Pancreas (tissue), 10 donors: ENCODE measurements at regions not wholly inside any gene's neighbourhood (a gene's known extent, or its start where the extent isn't known, plus 50 kb on each side); places are given as distances from the start of the nearest gene placed in this dataset.
A peak's percentile ranks its signal among the peaks of the same experiment; 100 is the strongest.

Experiments used
- ATAC-seq, 4 donors: fragments of 200-7000 bp; cut with Tn5 transposase; one replicate each; pipeline versions ENCODE4 v1.8.0 to v1.9.1; 2020; ENCODE audit warnings: mild to moderate bottlenecking in 4 of 4, moderate library complexity in 4 of 4
- DNase-seq, 6 donors: peaks; one replicate each; pipeline ENCODE4 v3.0.0-alpha.2; 2020
- FAIRE-seq: peaks from 2 replicates; lab custom pipeline; 2012; peaks lifted over from hg19 to GRCh38; lab: Jason Lieb, UNC
- H3K27ac ChIP-seq, 4 donors: fragments of 200-600 bp; sonication (generic); 1 replicate in 3 of 4; 2 replicates in 1 of 4; pipeline versions ENCODE4 v1.5.0 to v1.8.0; 2020
- H3K27me3 ChIP-seq, 4 donors: fragments of 200-600 bp; one replicate each; pipeline ENCODE4 v1.8.0; 2021
- H3K36me3 ChIP-seq, 3 donors: fragments of 200-600 bp; sonication (generic) in 1 of 3; one replicate each; pipeline versions ENCODE4 v1.5.0 to v1.8.0; 2020 to 2021
- H3K4me1 ChIP-seq, 3 donors: fragments of 200-600 bp; one replicate each; pipeline ENCODE4 v1.8.0; 2021
- H3K4me3 ChIP-seq, 4 donors: fragments of 200-600 bp; sonication (generic) in 2 of 4; one replicate each; pipeline versions ENCODE4 v1.5.0 to v1.8.0; 2020 to 2021
- H3K9me3 ChIP-seq, 4 donors: fragments of 200-600 bp; one replicate each; pipeline ENCODE4 v1.8.0; 2021
- CTCF ChIP-seq, 4 donors: fragments of 200-600 bp; sonication (generic) in 3 of 4; IDR thresholded peaks; one replicate each; pipeline versions ENCODE4 v1.5.0 to v1.8.0; 2021; ENCODE audit warnings: antibody characterized with exemption in 4 of 4
- WGBS, 2 donors: extraction: QIAGEN DNeasy Blood & Tissue Kit; methylation state at CpG; one replicate each; pipeline ENCODE4 v1.1.7; 2013; 5-methylcytosine and 5-hydroxymethylcytosine counted together
- intact Hi-C, 3 donors: fragments of 100-400 bp; cut with DNase I; formaldehyde crosslinking; loops; one replicate each; pipeline versions ENCODE4 v1.11.1 to v1.14.2; 2022
- donor health status: healthy with polysubstance abuse.
- donor health status: DM: no; HTN: no; CAD: no; lungs with moderate emphysema.
- donor health status: DM: no; HTN: no; CAD: no.
- donor health status: control.
- donor health status: control.
- donor health status: Bipolar disorder and iron deficiency.
- donor health status: DM: yes; HTN: yes; CAD: no.
- donor health status: DM: no; HTN: no; CAD: no.
- donor health status: DM: no; HTN: no; CAD: no.
- donor health status: DM: yes; HTN: yes; CAD: no.

- intact Hi-C loops, result no loop called here
- Histone ChIP-seq H3K36me3 (no peaks in the 10 kb centered on the region), H3K4me3 (no peak overlapping the region), H3K4me1 (no peaks in the 10 kb centered on the region), H3K9me3 (no peaks in the 10 kb centered on the region), H3K27me3 (no peaks in the 10 kb centered on the region), H3K27ac (no peak overlapping the region)
- 92% methylated on average over 7 of the region's 7 CpGs for WGBS, 2 donors
- no peak for TF ChIP-seq CTCF (IDR thresholded peaks at IDR 0.05)
- DNase-seq (no peak), FAIRE-seq (no peak), ATAC-seq (no peak)
Measured at GRCh38 chr10:14407567-14407966, 76.8 kb upstream of the FRMD4A start.

- Histone ChIP-seq H3K4me3 (peak overlapping the region in 1 of 4 donors; percentile 2), H3K27ac (peak overlapping the region in 2 of 4 donors; percentile 1 to 19), H3K36me3 (no peaks in the 10 kb centered on the region), H3K4me1 (no peaks in the 10 kb centered on the region), H3K9me3 (no peaks in the 10 kb centered on the region), H3K27me3 (no peaks in the 10 kb centered on the region)
- no peak for TF ChIP-seq CTCF (IDR thresholded peaks at IDR 0.05)
- intact Hi-C loops, result no loop called here
- 65 to 70% methylated on average over 18 of the region's 18 CpGs for WGBS, 2 donors
- FAIRE-seq (no peak), ATAC-seq (peak in 3 of 4 donors; percentile 40 to 64 (median 52)), DNase-seq (peak in 1 of 6 donors; percentile 13)
Measured at GRCh38 chr10:14405076-14406065, 74.6 kb upstream of the FRMD4A start.

GRCh38 chr10:14403881-14404623, 73.3 kb upstream of the FRMD4A start:
- Histone ChIP-seq H3K9me3 (no peaks in the 10 kb centered on the region), H3K27me3 (no peaks in the 10 kb centered on the region), H3K4me3 (no peak overlapping the region), H3K4me1 (no peaks in the 10 kb centered on the region), H3K36me3 (no peaks in the 10 kb centered on the region), H3K27ac (no peak overlapping the region)
- no peak for ATAC-seq
- FAIRE-seq, result no peak
- WGBS, 2 donors, result 72 to 77% methylated on average over 8 of the region's 8 CpGs
- TF ChIP-seq CTCF (IDR thresholded peaks at IDR 0.05), result no peak
- DNase-seq, result no peak
- intact Hi-C loops, result no loop called here

- FAIRE-seq (no peak), DNase-seq (no peak), ATAC-seq (peak in 3 of 4 donors; percentile 25 to 77 (median 56))
- Histone ChIP-seq H3K4me3 (no peak overlapping the region), H3K36me3 (no peaks in the 10 kb centered on the region), H3K27me3 (no peaks in the 10 kb centered on the region), H3K9me3 (no peaks in the 10 kb centered on the region), H3K4me1 (no peaks in the 10 kb centered on the region), H3K27ac (no peak overlapping the region)
- intact Hi-C loops, result no loop called here
- WGBS, 2 donors, result 51 to 53% methylated on average over 6 of the region's 6 CpGs
- no peak for TF ChIP-seq CTCF (IDR thresholded peaks at IDR 0.05)
Measured at GRCh38 chr10:14403359-14403758, 72.6 kb upstream of the FRMD4A start.
